ENCODE measurements at regions not wholly inside any gene's neighbourhood (a gene's known extent, or its start where the extent isn't known, plus 50 kb on each side); places are given as distances from the start of the nearest gene placed in this dataset.

- no peak for DNase-seq
Observed at GRCh38 chr6:105954148-105954547, 132.0 kb upstream of the PRDM1 start.

GRCh38 chr6:105952772-105953690, 133.1 kb upstream of the PRDM1 start:
- DNase-seq = no peak

GRCh38 chr6:105952326-105952725, 133.8 kb upstream of the PRDM1 start:
- DNase-seq = no peak

GRCh38 chr6:105951322-105951721, 134.8 kb upstream of the PRDM1 start:
- no peak for DNase-seq

- DNase-seq = no peak
Observed at GRCh38 chr6:105949869-105950268, 136.3 kb upstream of the PRDM1 start.

GRCh38 chr6:105943514-105943913, 142.6 kb upstream of the PRDM1 start:
- DNase-seq = no peak

GRCh38 chr6:105941621-105942412, 144.3 kb upstream of the PRDM1 start:
- DNase-seq = no peak

- DNase-seq = no peak
Observed at GRCh38 chr6:105940990-105941389, 145.1 kb upstream of the PRDM1 start.

- DNase-seq = no peak
Observed at GRCh38 chr6:105936972-105937371, 149.2 kb upstream of the PRDM1 start.

- DNase-seq = no peak
Observed at GRCh38 chr6:105935416-105935815, 150.7 kb upstream of the PRDM1 start.

- no peak for DNase-seq
Observed at GRCh38 chr6:105934708-105935107, 151.4 kb upstream of the PRDM1 start.

- DNase-seq = no peak
Observed at GRCh38 chr6:105932440-105932839, 153.7 kb upstream of the PRDM1 start.

GRCh38 chr6:105929626-105930025, 156.5 kb upstream of the PRDM1 start:
- no peak for DNase-seq

GRCh38 chr6:105926318-105926717, 159.8 kb upstream of the PRDM1 start:
- DNase-seq = no peak

GRCh38 chr6:105925706-105926105, 160.4 kb upstream of the PRDM1 start:
- DNase-seq = no peak

- no peak for DNase-seq
Observed at GRCh38 chr6:105921781-105922180, 164.4 kb upstream of the PRDM1 start.

- no peak for DNase-seq
Observed at GRCh38 chr6:105920071-105920470, 166.1 kb upstream of the PRDM1 start.

- no peak for DNase-seq
Observed at GRCh38 chr6:105917038-105917695, 169.0 kb upstream of the PRDM1 start.

- no peak for DNase-seq
Observed at GRCh38 chr6:105911106-105911629, 175.0 kb upstream of the PRDM1 start.

- DNase-seq = no peak
Observed at GRCh38 chr6:105909106-105909505, 177.0 kb upstream of the PRDM1 start.

GRCh38 chr6:105907991-105908390, 178.1 kb upstream of the PRDM1 start:
- DNase-seq = no peak

GRCh38 chr6:105907301-105907700, 178.8 kb upstream of the PRDM1 start:
- DNase-seq = no peak

GRCh38 chr6:105902401-105903031, 183.6 kb upstream of the PRDM1 start:
- DNase-seq = no peak

Data from central memory CD4-positive, alpha-beta T cell (primary cell).